Retinal pigment epithelial cell (primary cell): ENCODE measurements at regions not wholly inside any gene's neighbourhood (a gene's known extent, or its start where the extent isn't known, plus 50 kb on each side); places are given as distances from the start of the nearest gene placed in this dataset.

Source experiments
- DNase-seq: peaks from one replicate; pipeline ENCODE4 v3.0.0-alpha.2; 2010; ENCODE audit warnings: low read depth
- H3K4me3 ChIP-seq: 2 replicates; pipeline ENCODE4 v1.5.1; 2011; ENCODE audit warnings: mild to moderate bottlenecking, low read length, control low read depth, moderate library complexity
- CTCF ChIP-seq: conservative IDR thresholded peaks from 2 replicates; pipeline ENCODE4 v1.5.1; 2011; ENCODE audit warnings: low read depth, low read length, control low read depth, inconsistent platforms

DNA sequence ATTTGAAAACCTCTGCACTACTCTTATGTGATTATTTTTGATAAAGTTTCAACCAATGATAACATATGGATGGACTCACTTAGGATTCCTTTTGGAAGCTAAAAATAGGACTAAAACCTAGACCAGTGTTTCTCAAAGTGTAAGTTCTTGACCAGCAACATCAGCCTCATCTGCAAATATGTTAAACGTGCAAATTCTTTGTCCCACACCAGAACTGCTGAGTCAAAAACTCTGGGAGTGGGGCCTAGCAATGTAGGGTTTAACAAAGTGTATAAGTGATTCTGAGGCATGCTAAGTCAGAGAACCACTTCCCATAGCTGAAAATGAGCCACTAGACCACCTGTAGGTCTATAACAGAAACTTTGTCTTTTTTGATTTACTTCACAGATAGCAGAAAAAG is 1247.2 kb upstream of the PIK3C3 start:
- DNase-seq, result no peak
- no peak overlapping the region for H3K4me3 ChIP-seq
- TF ChIP-seq CTCF, result no peak

- TF ChIP-seq CTCF, result no peak
- DNase-seq, result no peak
- H3K4me3 ChIP-seq, result no peak overlapping the region
Measured at GRCh38 chr18:40698129-40698528, 1256.9 kb upstream of the PIK3C3 start.

- H3K4me3 ChIP-seq, result no peak overlapping the region
- DNase-seq, result no peak
- TF ChIP-seq CTCF, result no peak
Measured at GRCh38 chr18:40695526-40695925, 1259.5 kb upstream of the PIK3C3 start.

DNA sequence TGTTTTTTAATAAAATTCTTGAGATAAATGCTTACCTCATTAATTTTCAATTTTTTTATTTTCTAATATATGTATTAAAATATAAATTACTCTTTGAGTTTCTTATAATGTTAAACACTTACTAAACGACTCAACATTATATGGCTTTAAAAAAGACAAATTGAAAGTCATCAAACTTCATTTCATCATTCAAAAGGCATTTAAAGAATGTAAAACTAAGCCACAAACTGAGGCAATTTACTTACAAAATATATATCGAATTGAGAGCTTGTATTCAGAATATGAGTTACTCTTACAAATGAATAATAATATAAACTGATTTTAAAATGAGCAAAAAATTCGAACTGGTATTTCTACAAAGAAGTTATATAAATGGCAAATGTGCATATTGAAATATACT is 1262.2 kb upstream of the PIK3C3 start:
- no peak overlapping the region for H3K4me3 ChIP-seq
- TF ChIP-seq CTCF, result no peak
- DNase-seq, result no peak

DNA sequence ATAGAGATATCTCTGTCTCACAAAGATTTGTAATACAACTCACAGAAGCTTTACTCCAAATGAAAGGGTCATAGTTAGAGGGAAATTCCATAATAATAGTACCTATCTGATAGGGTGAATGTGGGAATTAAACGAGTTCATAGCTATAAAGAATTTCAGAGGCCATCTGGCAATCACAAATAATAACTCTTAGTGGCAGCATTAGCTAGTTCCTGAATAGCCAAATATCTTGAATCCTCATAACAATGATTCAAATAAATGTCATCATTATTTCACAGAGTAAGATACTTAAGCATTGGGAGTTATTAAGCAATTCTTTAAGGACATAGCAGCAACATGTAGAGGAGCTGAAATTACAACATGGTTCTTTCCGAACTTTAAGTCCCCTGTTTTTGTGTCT is 1265.0 kb upstream of the PIK3C3 start:
- DNase-seq, result no peak
- TF ChIP-seq CTCF, result no peak
- no peak overlapping the region for H3K4me3 ChIP-seq

DNA sequence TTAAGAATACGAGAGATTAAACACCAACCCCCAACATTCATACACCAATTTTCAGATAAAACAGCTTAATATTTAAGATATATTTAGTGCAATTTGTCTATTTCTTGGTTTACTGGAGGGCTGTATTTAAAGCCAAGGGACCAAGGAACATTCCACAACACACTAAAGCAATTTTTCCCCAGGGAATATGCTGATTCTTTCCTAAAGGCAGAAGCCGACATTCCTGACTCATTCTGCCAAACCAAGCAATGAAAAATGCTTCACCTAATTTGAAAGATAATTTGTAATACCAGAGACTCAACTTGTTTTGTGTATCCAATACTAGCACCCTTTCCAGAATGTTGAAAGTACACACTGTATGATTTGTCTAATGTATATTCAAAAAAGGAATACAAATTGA is 1267.6 kb upstream of the PIK3C3 start:
- H3K4me3 ChIP-seq, result no peak overlapping the region
- TF ChIP-seq CTCF, result no peak
- no peak for DNase-seq

DNA sequence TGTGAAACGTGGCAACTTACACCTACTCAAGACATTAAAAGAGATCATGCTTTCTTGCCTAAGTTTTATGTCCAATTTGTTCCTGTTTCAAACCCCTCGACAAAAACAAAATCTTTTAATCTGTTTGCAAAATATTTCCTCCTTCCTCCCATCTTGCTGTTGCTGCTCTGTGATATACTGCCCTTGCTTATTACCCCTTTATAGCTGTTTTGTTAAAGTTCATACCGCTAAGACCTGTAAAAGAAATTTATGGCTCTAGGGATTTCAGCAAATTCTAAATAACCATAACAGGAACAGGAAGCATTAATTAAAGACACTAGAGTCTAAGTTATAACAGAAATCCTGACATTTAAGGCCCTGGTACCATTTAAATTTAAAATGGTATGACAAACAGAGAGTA is 1268.2 kb upstream of the PIK3C3 start:
- TF ChIP-seq CTCF, result no peak
- H3K4me3 ChIP-seq, result no peak overlapping the region
- DNase-seq, result no peak
